HepG2 (cell line): ENCODE measurements at regions not wholly inside any gene's neighbourhood (a gene's known extent, or its start where the extent isn't known, plus 50 kb on each side); places are given as distances from the start of the nearest gene placed in this dataset.

Experiments used
- ATAC-seq: fragments of 200-7000 bp; cut with Tn5 transposase; 3 replicates; pipeline ENCODE4 v1.9.1; 2020; ENCODE audit warnings: mild to moderate bottlenecking, moderate library complexity
- BruUV-seq: library from RNA; stranded (reverse); fragments of 400-500 nt; replicated peaks from 2 replicates; lab custom pipeline; 2021; lab: Mats Ljungman, UMichigan
- CTCF ChIA-PET: fragments of 300-600 bp; formaldehyde crosslinking; extraction: SDS; loops from one replicate; lab custom pipeline; 2021; ENCODE audit warnings: low total read pairs, inconsistent platforms, low intra/inter-chr PET ratio; lab: Yijun Ruan, JAX
- POLR2A ChIA-PET: fragments of 350-600 bp; sonication (Branson Sonifier 250); formaldehyde crosslinking; loops from one replicate; lab custom pipeline; 2020; ENCODE audit warnings: antibody characterized with exemption, inconsistent platforms; lab: Yijun Ruan, JAX
- DNase-seq: peaks from one replicate; pipeline ENCODE4 v3.0.0-alpha.2; 2015; ENCODE audit warnings: low spot score
- FAIRE-seq: peaks from 3 replicates; lab custom pipeline; 2011; peaks lifted over from hg19 to GRCh38; lab: Jason Lieb, UNC
- H2AFZ ChIP-seq: one replicate; pipeline ENCODE4 v1.6.1; 2011; ENCODE audit warnings: low read length, inconsistent platforms
- H3K27ac ChIP-seq: fragments of 300-600 bp; 3 replicates; pipeline ENCODE4 v1.8.0; 2011; ENCODE audit warnings: mixed run types, mild to moderate bottlenecking, mixed read lengths, low read length, inconsistent platforms; ENCODE audit not compliant: insufficient read depth; ENCODE audit errors: extremely low read length
- H3K27me3 ChIP-seq, 2 experiments: fragments of 200-600 bp in 1 of 2; 2 replicates in 1 of 2; 3 replicates in 1 of 2; pipeline versions ENCODE4 v1.6.0 to v1.8.0; 2011; ENCODE audit warnings: low read length in 2 of 2, mild to moderate bottlenecking in 2 of 2, moderate library complexity in 2 of 2, inconsistent platforms in 1 of 2; ENCODE audit not compliant: insufficient read depth in 2 of 2, control insufficient read depth in 1 of 2
- H3K36me3 ChIP-seq, 2 experiments: fragments of 200-600 bp in 1 of 2; replicated peaks in 1 of 2; 2 replicates in 1 of 2; 3 replicates in 1 of 2; pipeline versions ENCODE4 v1.5.1 to v1.8.0; 2011; ENCODE audit warnings: low read length in 2 of 2, inconsistent platforms in 1 of 2; ENCODE audit not compliant: insufficient read depth in 2 of 2, control insufficient read depth in 1 of 2
- H3K4me1 ChIP-seq: 2 replicates; pipeline ENCODE4 v1.5.1; 2012; ENCODE audit warnings: low read length, inconsistent platforms; ENCODE audit not compliant: insufficient read depth
- H3K4me2 ChIP-seq: 2 replicates; pipeline ENCODE4 v1.6.0; 2011; ENCODE audit warnings: low read depth, low read length, inconsistent platforms
- H3K4me3 ChIP-seq, 3 experiments: fragments of 200-600 bp in 1 of 3; sonication (generic), shearing (Covaris generic) in 1 of 3; replicated peaks in 1 of 3; 2 replicates each; pipeline ENCODE4 v1.5.1; 2011 to 2016; ENCODE audit warnings: low read length in 3 of 3, inconsistent platforms in 2 of 3, low read depth in 2 of 3, mild to moderate bottlenecking in 2 of 3, control low read depth in 1 of 3, mixed read lengths in 1 of 3; ENCODE audit not compliant: insufficient read depth in 1 of 3
- H3K79me2 ChIP-seq: one replicate; pipeline ENCODE4 v1.6.1; 2011; ENCODE audit warnings: low read length, inconsistent platforms; ENCODE audit not compliant: insufficient read depth
- H3K9ac ChIP-seq: 2 replicates; pipeline ENCODE4 v1.6.0; 2011; ENCODE audit warnings: mild to moderate bottlenecking, low read depth, low read length, inconsistent platforms; ENCODE audit not compliant: insufficient read depth
- H3K9me3 ChIP-seq: 2 replicates; pipeline ENCODE4 v1.5.1; 2012; ENCODE audit warnings: mild to moderate bottlenecking, low read length
- H4K20me1 ChIP-seq: 2 replicates; pipeline ENCODE4 v1.6.0; 2011; ENCODE audit warnings: inconsistent platforms, mild to moderate bottlenecking, low read length, moderate library complexity; ENCODE audit not compliant: insufficient read depth
- CENPT ChIP-seq: sonication (generic); formaldehyde crosslinking; IDR thresholded peaks from 2 replicates; pipeline ENCODE4 v1.8.0; 2022; ENCODE audit warnings: low read depth, mild to moderate bottlenecking, moderate library complexity, missing genetic modification reagents
- FOXC1 ChIP-seq: sonication (generic); formaldehyde crosslinking; IDR thresholded peaks from 2 replicates; pipeline ENCODE4 v1.8.0; 2022; ENCODE audit warnings: mild to moderate bottlenecking, missing genetic modification reagents, borderline replicate concordance
- MBNL3 ChIP-seq: fragments of 250-450 bp; sonication (Bioruptor Pico); conservative IDR thresholded peaks from 2 replicates; pipeline ENCODE4 v1.8.0; 2022; ENCODE audit warnings: mild to moderate bottlenecking, inconsistent platforms
- NCOA5 ChIP-seq: sonication (generic); formaldehyde crosslinking; IDR thresholded peaks from 2 replicates; pipeline ENCODE4 v1.4.0; 2020; ENCODE audit warnings: missing genetic modification reagents
- NFATC3 ChIP-seq: sonication (generic); formaldehyde crosslinking; IDR thresholded peaks from 2 replicates; pipeline ENCODE4 v1.5.1; 2020; ENCODE audit warnings: mild to moderate bottlenecking, missing genetic modification reagents
- RNF219 ChIP-seq: sonication (generic); formaldehyde crosslinking; IDR thresholded peaks from 2 replicates; pipeline ENCODE4 v1.5.0; 2020; ENCODE audit warnings: mild to moderate bottlenecking, missing genetic modification reagents
- TIGD3 ChIP-seq: sonication (generic); formaldehyde crosslinking; IDR thresholded peaks from 2 replicates; pipeline ENCODE4 v1.5.1; 2020; ENCODE audit warnings: mild to moderate bottlenecking, missing genetic modification reagents, borderline replicate concordance
- ZBTB7A ChIP-seq: sonication (generic); formaldehyde crosslinking; IDR thresholded peaks from 2 replicates; pipeline ENCODE4 v1.8.0; 2022; ENCODE audit warnings: mild to moderate bottlenecking, missing genetic modification reagents
- ZBTB7B ChIP-seq: sonication (generic); formaldehyde crosslinking; IDR thresholded peaks from 2 replicates; pipeline ENCODE4 v1.4.0; 2020; ENCODE audit warnings: missing genetic modification reagents
- ZNF138 ChIP-seq: sonication (generic); formaldehyde crosslinking; IDR thresholded peaks from 2 replicates; pipeline ENCODE4 v1.5.0; 2020; ENCODE audit warnings: mild to moderate bottlenecking, low read depth, missing genetic modification reagents
- ZNF562 ChIP-seq: sonication (generic); formaldehyde crosslinking; IDR thresholded peaks from 2 replicates; pipeline ENCODE4 v1.8.0; 2022; ENCODE audit warnings: missing genetic modification reagents, borderline replicate concordance
- ZNF598 ChIP-seq: sonication (generic); formaldehyde crosslinking; IDR thresholded peaks from 2 replicates; pipeline ENCODE4 v1.5.1; 2020; ENCODE audit warnings: mild to moderate bottlenecking, missing genetic modification reagents, borderline replicate concordance
- ZNF792 ChIP-seq: IDR thresholded peaks from 2 replicates; pipeline ENCODE4 v1.6.1; 2016
- WGBS: methylation state at CpG from one replicate; pipeline ENCODE4 v1.1.6; 2017; ENCODE audit warnings: low lambda C conversion rate; 5-methylcytosine and 5-hydroxymethylcytosine counted together
- in situ Hi-C: cut with HindIII; loops from 2 replicates; pipeline ENCODE4 v1.10.0; 2017; ENCODE audit warnings: low pct_unique_long_range_greater_than_20kb; ENCODE audit not compliant: extremely low pct_ligation_motif_present
- intact Hi-C: fragments of 100-400 bp; cut with micrococcal nuclease; formaldehyde crosslinking; loops from one replicate; pipeline ENCODE4 v1.10.0; 2022; ENCODE audit not compliant: unreplicated experiment

- TF ChIP-seq ZBTB7B (CRISPR knock-in tag): no peak
- TF ChIP-seq FOXC1 (CRISPR knock-in tag): no peak
- no peak for TF ChIP-seq ZNF138 (CRISPR knock-in tag)
Measured at GRCh38 chr4:106496061-106496460, 127.5 kb upstream of the GIMD1 start (continued).

GRCh38 chr4:106495476-106495875, 126.9 kb upstream of the GIMD1 start:
- ATAC-seq (no peak), FAIRE-seq (no peak)
- BruUV-seq: no TSS peak

More at GRCh38 chr4:106495476-106495875, 126.9 kb upstream of the GIMD1 start:
- Histone ChIP-seq H3K4me2 (no peak overlapping the region), H3K9ac (no peak overlapping the region), H3K9me3 (peaks cover 5% of the 10 kb centered on the region; the same call in 1 of the 2 replicates), H3K27ac (no peak overlapping the region), H3K4me3 (no peak overlapping the region), H3K27me3 (no peaks in the 10 kb centered on the region), H4K20me1 (no peaks in the 10 kb centered on the region), H3K36me3 (no peaks in the 10 kb centered on the region), H2AFZ (no peak overlapping the region), H3K4me1 (no peaks in the 10 kb centered on the region), H3K79me2 (no peaks in the 10 kb centered on the region)
- WGBS: 86% methylated on average over 5 of the region's 5 CpGs
- POLR2A ChIA-PET: interaction anchor here (1.0 kb wide), 1 partner anchor 22 kb away, joined by 3 read pairs; no protein-coding TSS in a partner anchor
- TF ChIP-seq NFATC3 (CRISPR knock-in tag) (no peak), MBNL3 (CRISPR knock-in tag) (no peak), CENPT (CRISPR knock-in tag) (no peak), ZNF598 (CRISPR knock-in tag) (no peak), TIGD3 (no peak), ZNF562 (CRISPR knock-in tag) (no peak), RNF219 (CRISPR knock-in tag) (no peak), NCOA5 (CRISPR knock-in tag) (no peak), ZBTB7A (CRISPR knock-in tag) (no peak), ZNF792 (CRISPR knock-in tag) (no peak)
- CTCF ChIA-PET: no interaction called here
- intact Hi-C loops (no loop called here), in situ Hi-C loops (no loop called here)
- DNase-seq: no peak
